ENCODE measurements at regions not wholly inside any gene's neighbourhood (a gene's known extent, or its start where the extent isn't known, plus 50 kb on each side); places are given as distances from the start of the nearest gene placed in this dataset.

- DNase-seq (ENCODE audit: low spot score) = peak; percentile 4
- ChIA-PET CTCF (no interaction called here), POLR2A (ENCODE audit: low non-redundant PET) (no interaction called here)
- intact Hi-C loops (cut with micrococcal nuclease; ENCODE audit: unreplicated experiment) = no loop called here
- TF ChIP-seq EZH2 (IDR thresholded peaks at IDR 0.05; ENCODE audit: borderline replicate concordance, low read depth, low read length, poor library complexity, severe bottlenecking) (no peak), CTCF (conservative IDR thresholded peaks at IDR 0.05; ENCODE audit: low read depth, low read length) (no peak)
- H3K9me3 ChIP-seq (ENCODE audit: low read depth, low read length, poor library complexity, severe bottlenecking) = no peaks in the 10 kb centered on the region
- no peak overlapping the region for H3K4me3 ChIP-seq (ENCODE audit: low read depth, low read length, poor library complexity, severe bottlenecking)
- peaks cover 6% of the 10 kb centered on the region for H3K27me3 ChIP-seq (replicated peaks; ENCODE audit: insufficient read depth, low read depth, low read length, poor library complexity)
- H3K27ac ChIP-seq (ENCODE audit: low read depth, low read length, poor library complexity, severe bottlenecking) = no peak overlapping the region
- BruUV-seq (replicated peaks) = no TSS peak
- no peaks in the 10 kb centered on the region for H3K4me1 ChIP-seq (ENCODE audit: insufficient read depth, low read length, poor library complexity, severe bottlenecking)
- no peaks in the 10 kb centered on the region for H3K36me3 ChIP-seq (ENCODE audit: insufficient read depth, low read length, poor library complexity, severe bottlenecking)
Observed at GRCh38 chr4:187887906-187888305, 107.7 kb upstream of the ZFP42 start.

DNA sequence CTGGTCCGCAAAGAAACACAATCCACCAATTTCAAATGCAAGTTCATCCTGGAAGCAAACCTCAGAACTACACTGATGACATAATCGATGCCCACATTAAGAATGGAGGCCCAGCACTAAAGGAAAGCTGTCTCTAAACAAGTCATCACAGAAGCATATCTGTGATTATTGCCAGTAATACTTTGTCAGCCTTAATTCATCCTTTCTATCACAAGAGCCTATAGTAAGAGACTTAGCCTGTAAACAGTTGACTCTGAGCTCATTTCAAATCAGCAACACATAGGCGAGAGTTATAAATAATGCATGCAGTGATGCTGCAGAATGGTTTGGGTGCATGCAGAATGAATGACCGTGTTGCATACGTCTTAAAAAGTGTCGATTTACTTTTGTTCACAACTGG is 105.9 kb upstream of the ZFP42 start:
- POLR2A ChIA-PET (ENCODE audit: low non-redundant PET) = no interaction called here
- peaks cover 8% of the 10 kb centered on the region for H3K27me3 ChIP-seq (replicated peaks; ENCODE audit: insufficient read depth, low read depth, low read length, poor library complexity)
- no peak for DNase-seq (ENCODE audit: low spot score)
- H3K36me3 ChIP-seq (ENCODE audit: insufficient read depth, low read length, poor library complexity, severe bottlenecking) = no peaks in the 10 kb centered on the region
- H3K9me3 ChIP-seq (ENCODE audit: low read depth, low read length, poor library complexity, severe bottlenecking) = no peaks in the 10 kb centered on the region
- no peaks in the 10 kb centered on the region for H3K4me1 ChIP-seq (ENCODE audit: insufficient read depth, low read length, poor library complexity, severe bottlenecking)
- no TSS peak for BruUV-seq (replicated peaks)
- H3K4me3 ChIP-seq (ENCODE audit: low read depth, low read length, poor library complexity, severe bottlenecking) = no peak overlapping the region
- H3K27ac ChIP-seq (ENCODE audit: low read depth, low read length, poor library complexity, severe bottlenecking) = no peak overlapping the region
- CTCF ChIA-PET = no interaction called here
- no peak for TF ChIP-seq CTCF (conservative IDR thresholded peaks at IDR 0.05; ENCODE audit: low read depth, low read length)
- TF ChIP-seq EZH2 (IDR thresholded peaks at IDR 0.05; ENCODE audit: borderline replicate concordance, low read depth, low read length, poor library complexity, severe bottlenecking) = no peak
- intact Hi-C loops (cut with micrococcal nuclease; ENCODE audit: unreplicated experiment) = no loop called here

GRCh38 chr4:187893418-187893817 is 102.2 kb upstream of the ZFP42 start:
- intact Hi-C loops (cut with micrococcal nuclease; ENCODE audit: unreplicated experiment) = no loop called here
- no peaks in the 10 kb centered on the region for H3K4me1 ChIP-seq (ENCODE audit: insufficient read depth, low read length, poor library complexity, severe bottlenecking)
- DNase-seq (ENCODE audit: low spot score) = no peak
- H3K36me3 ChIP-seq (ENCODE audit: insufficient read depth, low read length, poor library complexity, severe bottlenecking) = no peaks in the 10 kb centered on the region
- CTCF ChIA-PET = no interaction called here
- no peaks in the 10 kb centered on the region for H3K9me3 ChIP-seq (ENCODE audit: low read depth, low read length, poor library complexity, severe bottlenecking)
- TF ChIP-seq EZH2 (IDR thresholded peaks at IDR 0.05; ENCODE audit: borderline replicate concordance, low read depth, low read length, poor library complexity, severe bottlenecking) = no peak
- no peak for TF ChIP-seq CTCF (conservative IDR thresholded peaks at IDR 0.05; ENCODE audit: low read depth, low read length)
- no TSS peak for BruUV-seq (replicated peaks)
- peaks cover 24% of the 10 kb centered on the region for H3K27me3 ChIP-seq (replicated peaks; ENCODE audit: insufficient read depth, low read depth, low read length, poor library complexity)
- no peak overlapping the region for H3K4me3 ChIP-seq (ENCODE audit: low read depth, low read length, poor library complexity, severe bottlenecking)
- POLR2A ChIA-PET (ENCODE audit: low non-redundant PET) = no interaction called here
- no peak overlapping the region for H3K27ac ChIP-seq (ENCODE audit: low read depth, low read length, poor library complexity, severe bottlenecking)

Data from A673 (cell line).